KMS-11 (cell line): ENCODE measurements at regions not wholly inside any gene's neighbourhood (a gene's known extent, or its start where the extent isn't known, plus 50 kb on each side); places are given as distances from the start of the nearest gene placed in this dataset.

Experiments
- H2AFZ ChIP-seq: fragments of 200-600 bp; sonication (generic); 2 replicates; pipeline ENCODE4 v1.6.1; 2016; ENCODE audit warnings: antibody characterized with exemption, mixed run types, low read depth
- H3K27ac ChIP-seq: fragments of 200-600 bp; sonication (generic); 2 replicates; pipeline ENCODE4 v1.6.1; 2016; ENCODE audit warnings: mild to moderate bottlenecking, mixed run types
- H3K27me3 ChIP-seq: fragments of 200-600 bp; sonication (generic); 2 replicates; pipeline ENCODE4 v1.6.1; 2017; ENCODE audit warnings: mild to moderate bottlenecking, low read depth, mixed run types, moderate library complexity; ENCODE audit not compliant: insufficient read depth
- H3K36me3 ChIP-seq: fragments of 200-600 bp; sonication (generic); 2 replicates; pipeline ENCODE4 v1.6.1; 2017; ENCODE audit warnings: mild to moderate bottlenecking, mixed run types; ENCODE audit not compliant: insufficient read depth
- H3K4me1 ChIP-seq: fragments of 200-600 bp; sonication (generic); 2 replicates; pipeline ENCODE4 v1.6.1; 2016; ENCODE audit warnings: mild to moderate bottlenecking, low read depth, mixed run types; ENCODE audit not compliant: poor library complexity, severe bottlenecking
- H3K4me2 ChIP-seq: fragments of 200-600 bp; sonication (generic); 2 replicates; pipeline ENCODE4 v1.7.0; 2016; ENCODE audit warnings: mild to moderate bottlenecking, mixed run types
- H3K4me3 ChIP-seq: fragments of 200-600 bp; sonication (generic); IDR thresholded peaks from 2 replicates; pipeline ENCODE4 v1.6.1; 2017; ENCODE audit warnings: low read depth, low read length, mixed read lengths; ENCODE audit not compliant: insufficient read depth
- H3K79me2 ChIP-seq: fragments of 200-600 bp; sonication (generic); 2 replicates; pipeline ENCODE4 v1.6.1; 2016; ENCODE audit warnings: low read depth, mixed run types; ENCODE audit not compliant: insufficient read depth
- H3K9ac ChIP-seq: fragments of 200-600 bp; sonication (generic); 2 replicates; pipeline ENCODE4 v1.6.1; 2016; ENCODE audit warnings: mild to moderate bottlenecking, mixed run types
- H4K20me1 ChIP-seq: fragments of 200-600 bp; sonication (generic); 2 replicates; pipeline ENCODE4 v1.6.1; 2016; ENCODE audit warnings: mild to moderate bottlenecking, mixed run types; ENCODE audit not compliant: insufficient read depth
- CTCF ChIP-seq: fragments of 200-600 bp; sonication (generic); conservative IDR thresholded peaks from 2 replicates; pipeline ENCODE4 v1.6.1; 2017; ENCODE audit warnings: low read depth, mild to moderate bottlenecking, antibody characterized with exemption, low read length, moderate library complexity, mixed read lengths

- Histone ChIP-seq H3K4me3 (no peak overlapping the region), H3K36me3 (no peaks in the 10 kb centered on the region), H3K27me3 (no peaks in the 10 kb centered on the region), H3K79me2 (no peaks in the 10 kb centered on the region), H3K27ac (no peak overlapping the region), H3K9ac (no peak overlapping the region), H2AFZ (no peak overlapping the region), H3K4me2 (no peak overlapping the region), H3K4me1 (no peaks in the 10 kb centered on the region), H4K20me1 (no peaks in the 10 kb centered on the region)
- no peak for TF ChIP-seq CTCF
Measured at GRCh38 chr10:37681617-37681999, 175.8 kb downstream of the ZNF248 start.

- no peak for TF ChIP-seq CTCF
- no peak overlapping the region for H3K4me3 ChIP-seq
- no peak overlapping the region for H3K9ac ChIP-seq
- no peak overlapping the region for H2AFZ ChIP-seq
- H3K27me3 ChIP-seq: no peaks in the 10 kb centered on the region
- no peak overlapping the region for H3K27ac ChIP-seq
- no peaks in the 10 kb centered on the region for H3K36me3 ChIP-seq
- no peaks in the 10 kb centered on the region for H4K20me1 ChIP-seq
- H3K79me2 ChIP-seq: no peaks in the 10 kb centered on the region
- no peak overlapping the region for H3K4me2 ChIP-seq
- H3K4me1 ChIP-seq: no peaks in the 10 kb centered on the region
Measured at GRCh38 chr10:37680716-37681616, 176.4 kb downstream of the ZNF248 start.

GRCh38 chr10:37680243-37680683, 177.1 kb downstream of the ZNF248 start:
- no peaks in the 10 kb centered on the region for H3K36me3 ChIP-seq
- H3K4me3 ChIP-seq: no peak overlapping the region
- no peak overlapping the region for H2AFZ ChIP-seq
- TF ChIP-seq CTCF: no peak
- H3K4me1 ChIP-seq: no peaks in the 10 kb centered on the region
- H3K4me2 ChIP-seq: no peak overlapping the region
- H3K27me3 ChIP-seq: no peaks in the 10 kb centered on the region
- no peaks in the 10 kb centered on the region for H3K79me2 ChIP-seq
- H4K20me1 ChIP-seq: no peaks in the 10 kb centered on the region
- no peak overlapping the region for H3K9ac ChIP-seq
- H3K27ac ChIP-seq: no peak overlapping the region

- Histone ChIP-seq H3K27ac (no peak overlapping the region), H3K9ac (no peak overlapping the region), H3K36me3 (no peaks in the 10 kb centered on the region), H3K4me3 (no peak overlapping the region), H3K27me3 (no peaks in the 10 kb centered on the region), H3K4me2 (no peak overlapping the region), H3K4me1 (no peaks in the 10 kb centered on the region), H4K20me1 (no peaks in the 10 kb centered on the region), H2AFZ (no peak overlapping the region), H3K79me2 (no peaks in the 10 kb centered on the region)
- no peak for TF ChIP-seq CTCF
Measured at GRCh38 chr10:37679465-37679864, 177.9 kb downstream of the ZNF248 start.
